Cardiac muscle cell (in vitro differentiated cells and primary cell): ENCODE measurements at regions not wholly inside any gene's neighbourhood (a gene's known extent, or its start where the extent isn't known, plus 50 kb on each side); places are given as distances from the start of the nearest gene placed in this dataset.

Source experiments
- DNase-seq, 2 donors: peaks; one replicate each; pipeline versions ENCODE4 v3.0.0 to v3.0.0-alpha.2; 2010 to 2017; ENCODE audit warnings: low read depth in 1 of 2, low spot score in 1 of 2
- H3K27ac ChIP-seq: fragments of 200-600 bp; sonication (generic); 2 replicates; pipeline ENCODE4 v1.5.1; 2016
- H3K27me3 ChIP-seq: fragments of 200-600 bp; sonication (generic); 2 replicates; pipeline ENCODE4 v1.6.0; 2016; ENCODE audit warnings: control low read depth
- H3K36me3 ChIP-seq: fragments of 200-600 bp; sonication (generic); 2 replicates; pipeline ENCODE4 v1.5.1; 2016; ENCODE audit warnings: control low read depth
- H3K4me1 ChIP-seq: fragments of 200-600 bp; sonication (generic); 2 replicates; pipeline ENCODE4 v1.8.1; 2017; ENCODE audit warnings: low read depth, mild to moderate bottlenecking, mixed run types
- H3K4me3 ChIP-seq: fragments of 200-600 bp; sonication (generic); 2 replicates; pipeline ENCODE4 v1.5.1; 2016; ENCODE audit warnings: mild to moderate bottlenecking
- H3K9me3 ChIP-seq: fragments of 200-600 bp; sonication (generic); 2 replicates; pipeline ENCODE4 v1.5.1; 2017; ENCODE audit warnings: low read depth, mild to moderate bottlenecking, control low read depth
- CTCF ChIP-seq: IDR thresholded peaks from 2 replicates; pipeline ENCODE4 v1.5.1; 2012; ENCODE audit warnings: low read depth, mild to moderate bottlenecking, low read length

- no peaks in the 10 kb centered on the region for H3K4me1 ChIP-seq
- no peak overlapping the region for H3K4me3 ChIP-seq
- TF ChIP-seq CTCF: no peak
- H3K9me3 ChIP-seq: no peaks in the 10 kb centered on the region
- H3K36me3 ChIP-seq: no peaks in the 10 kb centered on the region
- no peaks in the 10 kb centered on the region for H3K27me3 ChIP-seq
- no peak overlapping the region for H3K27ac ChIP-seq
- no peak for DNase-seq
Measured at GRCh38 chr1:90561103-90561783, 155.9 kb downstream of the BARHL2 start.

- no peak for DNase-seq
- Histone ChIP-seq H3K27ac (no peak overlapping the region), H3K4me3 (no peak overlapping the region), H3K36me3 (no peaks in the 10 kb centered on the region), H3K4me1 (no peaks in the 10 kb centered on the region), H3K9me3 (no peaks in the 10 kb centered on the region), H3K27me3 (no peaks in the 10 kb centered on the region)
- no peak for TF ChIP-seq CTCF
Measured at GRCh38 chr1:90558754-90559378, 158.2 kb downstream of the BARHL2 start.

- no peak for TF ChIP-seq CTCF
- H3K27me3 ChIP-seq: no peaks in the 10 kb centered on the region
- H3K4me3 ChIP-seq: no peak overlapping the region
- no peak for DNase-seq
- H3K36me3 ChIP-seq: no peaks in the 10 kb centered on the region
- H3K27ac ChIP-seq: no peak overlapping the region
- H3K4me1 ChIP-seq: no peaks in the 10 kb centered on the region
- H3K9me3 ChIP-seq: no peaks in the 10 kb centered on the region
Measured at GRCh38 chr1:90558126-90558525, 159.0 kb downstream of the BARHL2 start.

GRCh38 chr1:90557706-90558105 lies 159.4 kb downstream of the BARHL2 start:
- Histone ChIP-seq H3K36me3 (no peaks in the 10 kb centered on the region), H3K27ac (no peak overlapping the region), H3K27me3 (no peaks in the 10 kb centered on the region), H3K4me1 (no peaks in the 10 kb centered on the region), H3K9me3 (no peaks in the 10 kb centered on the region), H3K4me3 (no peak overlapping the region)
- TF ChIP-seq CTCF: no peak
- DNase-seq: no peak

- no peaks in the 10 kb centered on the region for H3K36me3 ChIP-seq
- no peaks in the 10 kb centered on the region for H3K27me3 ChIP-seq
- H3K4me3 ChIP-seq: no peak overlapping the region
- H3K4me1 ChIP-seq: no peaks in the 10 kb centered on the region
- DNase-seq: no peak
- no peak for TF ChIP-seq CTCF
- no peak overlapping the region for H3K27ac ChIP-seq
- H3K9me3 ChIP-seq: no peaks in the 10 kb centered on the region
Measured at GRCh38 chr1:90550626-90551406, 166.3 kb downstream of the BARHL2 start.
